ENCODE measurements at regions not wholly inside any gene's neighbourhood (a gene's known extent, or its start where the extent isn't known, plus 50 kb on each side); places are given as distances from the start of the nearest gene placed in this dataset.

DNA sequence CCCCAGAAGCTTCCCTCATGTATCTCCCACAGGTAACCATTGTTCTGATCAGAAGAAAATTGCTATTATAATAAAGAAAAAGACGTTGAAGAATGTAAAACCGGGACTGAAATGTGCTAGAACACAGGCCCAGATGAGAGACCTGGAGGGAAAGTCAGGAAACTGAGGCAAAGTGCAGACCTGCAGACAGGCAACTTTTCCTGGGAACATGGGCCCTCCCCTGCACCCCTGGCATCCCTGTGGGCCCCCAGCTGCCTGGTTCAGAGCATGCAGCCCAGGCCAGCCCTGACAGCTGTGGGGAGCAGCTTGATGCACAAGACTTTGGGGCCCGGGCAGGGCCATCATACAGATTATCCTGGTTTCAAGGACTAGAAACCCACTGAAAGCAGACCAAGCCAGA, 212.2 kb downstream of the CDC5L start:
- Histone ChIP-seq H3K36me3 (ENCODE audit: control insufficient read depth, insufficient read depth, low read length) (no peaks in the 10 kb centered on the region), H3K4me3 (replicated peaks; ENCODE audit: low read depth, low read length) (no peak overlapping the region), H3K27me3 (replicated peaks; ENCODE audit: control insufficient read depth, insufficient read depth, low read length) (no peaks in the 10 kb centered on the region; the same call in none of the 2 replicates)
- TF ChIP-seq, protein P1, sequence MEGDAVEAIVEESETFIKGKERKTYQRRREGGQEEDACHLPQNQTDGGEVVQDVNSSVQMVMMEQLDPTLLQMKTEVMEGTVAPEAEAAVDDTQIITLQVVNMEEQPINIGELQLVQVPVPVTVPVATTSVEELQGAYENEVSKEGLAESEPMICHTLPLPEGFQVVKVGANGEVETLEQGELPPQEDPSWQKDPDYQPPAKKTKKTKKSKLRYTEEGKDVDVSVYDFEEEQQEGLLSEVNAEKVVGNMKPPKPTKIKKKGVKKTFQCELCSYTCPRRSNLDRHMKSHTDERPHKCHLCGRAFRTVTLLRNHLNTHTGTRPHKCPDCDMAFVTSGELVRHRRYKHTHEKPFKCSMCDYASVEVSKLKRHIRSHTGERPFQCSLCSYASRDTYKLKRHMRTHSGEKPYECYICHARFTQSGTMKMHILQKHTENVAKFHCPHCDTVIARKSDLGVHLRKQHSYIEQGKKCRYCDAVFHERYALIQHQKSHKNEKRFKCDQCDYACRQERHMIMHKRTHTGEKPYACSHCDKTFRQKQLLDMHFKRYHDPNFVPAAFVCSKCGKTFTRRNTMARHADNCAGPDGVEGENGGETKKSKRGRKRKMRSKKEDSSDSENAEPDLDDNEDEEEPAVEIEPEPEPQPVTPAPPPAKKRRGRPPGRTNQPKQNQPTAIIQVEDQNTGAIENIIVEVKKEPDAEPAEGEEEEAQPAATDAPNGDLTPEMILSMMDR (IDR thresholded peaks at IDR 0.05; ENCODE audit: insufficient read depth, low read length, poor library complexity, severe bottlenecking): no peak
- no peak for DNase-seq (ENCODE audit: extremely low read depth, insufficient read length)

DNA sequence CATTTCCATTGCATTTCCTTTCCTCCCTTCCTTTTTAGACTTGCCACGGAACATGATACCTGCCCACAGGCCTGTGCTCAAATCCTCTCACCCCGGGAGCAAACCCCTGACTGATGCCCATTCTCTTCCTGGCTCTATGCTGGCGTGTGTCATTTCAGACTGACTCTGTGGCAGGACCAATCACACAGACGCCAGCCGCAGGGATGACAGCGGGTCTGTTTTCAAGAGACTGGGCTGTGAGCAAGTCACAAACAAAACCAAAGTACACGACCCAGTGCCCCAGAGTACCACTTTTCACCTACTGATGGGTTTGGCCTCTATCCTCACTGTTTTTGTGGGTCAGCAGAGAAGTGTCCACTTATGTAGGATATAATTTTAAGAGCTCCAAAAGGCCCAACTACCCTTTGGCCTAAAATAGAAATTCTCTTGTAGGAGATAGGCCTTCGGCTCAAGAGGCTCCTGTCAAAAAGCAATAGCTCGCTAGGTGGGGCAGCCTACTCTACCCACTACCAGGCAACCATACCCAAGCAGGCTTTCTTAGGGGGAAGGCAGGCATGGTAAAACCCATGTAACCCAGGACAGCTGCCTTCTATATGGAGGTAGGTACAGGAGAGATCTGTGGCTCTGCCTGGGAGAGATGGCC, 215.7 kb downstream of the CDC5L start:
- Histone ChIP-seq H3K4me3 (replicated peaks; ENCODE audit: low read depth, low read length) (no peak overlapping the region), H3K36me3 (ENCODE audit: control insufficient read depth, insufficient read depth, low read length) (no peaks in the 10 kb centered on the region), H3K27me3 (replicated peaks; ENCODE audit: control insufficient read depth, insufficient read depth, low read length) (0 out of 2 replicates have a peak, but pooled peaks cover 2% of the 10 kb centered on the region)
- TF ChIP-seq, protein P1 (IDR thresholded peaks at IDR 0.05; ENCODE audit: insufficient read depth, low read length, poor library complexity, severe bottlenecking): no peak
- DNase-seq (ENCODE audit: extremely low read depth, insufficient read length): no peak

DNA sequence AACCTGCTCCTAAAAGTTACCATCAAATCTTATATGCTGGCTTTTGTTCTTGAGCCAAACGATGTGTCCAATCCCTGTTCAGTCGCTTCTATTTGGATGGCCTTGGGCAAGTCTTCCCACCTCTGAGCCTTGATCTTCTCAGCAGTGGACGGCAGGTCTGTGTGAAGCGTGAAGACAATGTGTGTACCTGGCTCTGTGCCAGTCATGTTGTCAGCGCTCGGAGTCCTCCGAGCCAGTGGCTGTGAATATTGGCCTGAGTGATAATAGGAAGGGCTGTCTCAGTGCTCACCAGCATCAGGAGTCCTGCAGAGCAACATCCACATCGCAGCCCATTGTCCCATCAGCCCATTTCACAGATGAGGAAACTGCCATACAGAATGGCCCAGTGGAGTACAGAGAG, 219.0 kb downstream of the CDC5L start:
- Histone ChIP-seq H3K36me3 (ENCODE audit: control insufficient read depth, insufficient read depth, low read length) (no peaks in the 10 kb centered on the region), H3K4me3 (replicated peaks; ENCODE audit: low read depth, low read length) (no peak overlapping the region), H3K27me3 (replicated peaks; ENCODE audit: control insufficient read depth, insufficient read depth, low read length) (0 out of 2 replicates have a peak, but pooled peaks cover 2% of the 10 kb centered on the region)
- no peak for DNase-seq (ENCODE audit: extremely low read depth, insufficient read length)
- TF ChIP-seq, protein P1 (IDR thresholded peaks at IDR 0.05; ENCODE audit: insufficient read depth, low read length, poor library complexity, severe bottlenecking): no peak

DNA sequence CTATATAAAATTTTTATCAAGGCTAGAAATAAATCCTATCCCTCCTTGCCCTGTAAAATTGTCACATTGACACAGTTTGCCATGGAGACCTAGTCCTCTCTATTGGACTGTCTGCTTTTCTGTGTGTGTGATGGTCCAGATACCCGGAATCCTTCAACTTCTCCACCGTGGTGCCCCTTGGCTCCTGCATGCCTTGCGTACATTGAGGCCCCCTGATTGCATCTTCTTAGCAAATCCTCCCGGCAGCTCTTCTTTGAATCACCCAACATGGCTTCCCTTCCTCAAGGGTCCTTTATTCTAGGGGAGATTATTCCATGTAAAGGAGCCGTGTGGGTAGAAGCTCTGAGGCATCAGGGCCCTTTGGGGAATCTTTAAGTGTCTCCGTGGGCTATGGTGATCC, 219.5 kb downstream of the CDC5L start:
- H3K36me3 ChIP-seq (ENCODE audit: control insufficient read depth, insufficient read depth, low read length): no peaks in the 10 kb centered on the region
- H3K4me3 ChIP-seq (replicated peaks; ENCODE audit: low read depth, low read length): no peak overlapping the region
- TF ChIP-seq, protein P1 (IDR thresholded peaks at IDR 0.05; ENCODE audit: insufficient read depth, low read length, poor library complexity, severe bottlenecking): no peak
- 0 out of 2 replicates have a peak, but pooled peaks cover 2% of the 10 kb centered on the region for H3K27me3 ChIP-seq (replicated peaks; ENCODE audit: control insufficient read depth, insufficient read depth, low read length)
- no peak for DNase-seq (ENCODE audit: extremely low read depth, insufficient read length)

DNA sequence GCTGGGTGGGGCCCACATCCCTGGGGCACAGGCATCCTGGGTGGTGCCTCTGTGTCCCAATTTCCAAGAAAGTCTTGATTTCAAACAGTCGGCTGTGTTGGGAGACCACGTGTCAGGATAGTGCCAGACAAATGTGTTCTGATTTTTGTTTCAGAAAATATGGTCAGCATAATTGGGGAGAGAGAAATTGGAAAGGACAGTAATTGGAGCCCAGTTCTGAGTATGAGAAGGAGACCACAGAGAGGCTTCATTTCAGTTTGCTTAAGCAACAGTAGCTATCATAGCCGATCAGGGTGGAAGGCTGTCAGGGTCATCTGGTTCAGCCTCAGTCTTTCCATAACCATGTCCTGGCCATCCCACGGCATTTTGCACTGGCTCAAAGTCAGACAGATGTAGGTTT, 220.7 kb downstream of the CDC5L start:
- TF ChIP-seq, protein P1 (IDR thresholded peaks at IDR 0.05; ENCODE audit: insufficient read depth, low read length, poor library complexity, severe bottlenecking): no peak
- Histone ChIP-seq H3K4me3 (replicated peaks; ENCODE audit: low read depth, low read length) (no peak overlapping the region), H3K36me3 (ENCODE audit: control insufficient read depth, insufficient read depth, low read length) (no peaks in the 10 kb centered on the region), H3K27me3 (replicated peaks; ENCODE audit: control insufficient read depth, insufficient read depth, low read length) (0 out of 2 replicates have a peak, but pooled peaks cover 2% of the 10 kb centered on the region)
- no peak for DNase-seq (ENCODE audit: extremely low read depth, insufficient read length)
